Nucleus accumbens (tissue), 56 donors: ENCODE measurements at regions not wholly inside any gene's neighbourhood (a gene's known extent, or its start where the extent isn't known, plus 50 kb on each side); places are given as distances from the start of the nearest gene placed in this dataset.
"Not testable (repeated sequence)": the region's sequence is repeated elsewhere in the genome, so short reads cannot be mapped to it uniquely, and the experiment has no call there.

ENCODE experiments used
- DNase-seq, 56 donors: peaks; one replicate each; lab custom pipeline; 2025; lab: John Stamatoyannopoulos, UW

DNA sequence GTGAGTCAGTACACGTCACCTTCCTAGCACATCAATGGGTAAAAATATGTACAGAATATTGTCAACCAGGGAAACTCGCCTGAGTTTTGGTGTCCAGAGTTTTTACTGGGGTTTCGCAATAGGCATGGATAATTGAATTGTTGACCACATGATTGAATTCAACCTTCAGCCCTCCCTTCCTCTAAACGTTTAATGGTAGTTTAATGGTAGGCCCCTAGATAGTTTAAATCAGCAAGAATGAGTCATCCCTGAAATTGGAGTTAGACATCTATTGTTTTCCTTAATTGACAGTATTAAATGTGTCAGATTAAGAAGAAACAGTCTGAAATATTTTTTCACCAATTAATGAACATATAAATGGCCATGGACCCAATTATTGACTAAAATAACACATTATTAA lies 57.8 kb upstream of the CACNA2D1 start:
- DNase-seq, result no peak

DNA sequence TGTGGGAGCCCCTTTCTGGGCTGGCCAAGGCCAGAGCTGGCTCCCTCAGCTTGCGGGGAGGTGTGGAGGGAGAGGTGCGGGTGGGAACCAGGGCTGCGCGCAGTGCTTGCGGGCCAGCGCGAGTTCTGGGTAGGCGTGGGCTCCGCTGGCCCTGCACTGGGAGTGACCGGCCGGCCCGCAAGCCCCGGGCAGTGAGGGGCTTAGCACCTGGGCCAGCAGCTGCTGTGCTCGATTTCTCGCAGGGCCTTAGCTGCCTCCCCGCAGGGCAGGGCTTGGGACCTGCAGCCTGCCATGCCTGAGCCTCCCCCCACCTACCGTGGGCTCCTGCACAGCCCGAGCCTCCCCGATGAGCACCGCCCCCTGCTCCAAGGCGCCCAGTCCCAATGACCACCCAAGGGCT lies 56.0 kb upstream of the CACNA2D1 start:
- DNase-seq, result not testable (repeated sequence)

DNA sequence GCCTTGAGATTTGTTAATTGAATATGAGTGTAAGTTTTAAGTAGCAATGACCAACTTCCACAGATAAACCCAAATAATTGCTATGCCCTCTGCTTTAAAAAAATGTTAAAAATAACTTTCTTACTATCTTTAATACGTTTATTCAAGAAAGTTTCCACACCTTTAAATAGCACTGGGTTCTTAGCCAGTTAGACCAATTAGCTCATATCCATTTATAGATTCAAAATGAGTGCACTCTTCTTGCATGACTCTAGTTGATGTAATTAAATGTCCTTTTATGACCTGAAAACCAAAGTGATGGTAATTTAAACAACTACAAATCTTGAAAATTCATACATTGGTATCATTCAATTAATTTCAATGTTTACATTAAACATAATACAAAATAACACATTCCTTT lies 50.8 kb upstream of the CACNA2D1 start:
- DNase-seq, result no peak
